ENCODE measurements at regions not wholly inside any gene's neighbourhood (a gene's known extent, or its start where the extent isn't known, plus 50 kb on each side); places are given as distances from the start of the nearest gene placed in this dataset.

GRCh38 chr2:126836761-126837679 is 61.7 kb upstream of the TEX51 start:
- Histone ChIP-seq H3K36me3 (ENCODE audit: control insufficient read depth, insufficient read depth, low read length) (no peaks in the 10 kb centered on the region), H3K9ac (ENCODE audit: low read length) (no peak overlapping the region), H3K4me1 (ENCODE audit: control insufficient read depth, insufficient read depth, low read length) (no peaks in the 10 kb centered on the region)

GRCh38 chr2:126837966-126838715 is 60.5 kb upstream of the TEX51 start:
- Histone ChIP-seq H3K4me3 (ENCODE audit: low read length) (no peak overlapping the region), H3K27me3 (ENCODE audit: control insufficient read depth, insufficient read depth, low read length) (no peaks in the 10 kb centered on the region), H3K36me3 (ENCODE audit: control insufficient read depth, insufficient read depth, low read length) (no peaks in the 10 kb centered on the region), H3K9ac (ENCODE audit: low read length) (no peak overlapping the region), H3K4me1 (ENCODE audit: control insufficient read depth, insufficient read depth, low read length) (no peaks in the 10 kb centered on the region), H3K27ac (ENCODE audit: low read depth, low read length) (no peak overlapping the region)

More at GRCh38 chr2:126836761-126837679, 61.7 kb upstream of the TEX51 start:
- no peaks in the 10 kb centered on the region for H3K27me3 ChIP-seq (ENCODE audit: control insufficient read depth, insufficient read depth, low read length)
- H3K4me3 ChIP-seq (ENCODE audit: low read length), result no peak overlapping the region
- H3K27ac ChIP-seq (ENCODE audit: low read depth, low read length), result no peak overlapping the region

GRCh38 chr2:126838716-126838985 is 60.0 kb upstream of the TEX51 start:
- no peaks in the 10 kb centered on the region for H3K27me3 ChIP-seq (ENCODE audit: control insufficient read depth, insufficient read depth, low read length)
- H3K4me1 ChIP-seq (ENCODE audit: control insufficient read depth, insufficient read depth, low read length), result no peaks in the 10 kb centered on the region
- H3K36me3 ChIP-seq (ENCODE audit: control insufficient read depth, insufficient read depth, low read length), result no peaks in the 10 kb centered on the region
- no peak overlapping the region for H3K27ac ChIP-seq (ENCODE audit: low read depth, low read length)
- no peak overlapping the region for H3K9ac ChIP-seq (ENCODE audit: low read length)
- no peak overlapping the region for H3K4me3 ChIP-seq (ENCODE audit: low read length)

GRCh38 chr2:126839796-126840195 is 58.9 kb upstream of the TEX51 start:
- H3K4me3 ChIP-seq (ENCODE audit: low read length), result no peak overlapping the region
- H3K36me3 ChIP-seq (ENCODE audit: control insufficient read depth, insufficient read depth, low read length), result no peaks in the 10 kb centered on the region
- no peak overlapping the region for H3K9ac ChIP-seq (ENCODE audit: low read length)
- H3K27me3 ChIP-seq (ENCODE audit: control insufficient read depth, insufficient read depth, low read length), result no peaks in the 10 kb centered on the region
- H3K27ac ChIP-seq (ENCODE audit: low read depth, low read length), result no peak overlapping the region
- H3K4me1 ChIP-seq (ENCODE audit: control insufficient read depth, insufficient read depth, low read length), result no peaks in the 10 kb centered on the region

- no peak overlapping the region for H3K4me3 ChIP-seq (ENCODE audit: low read length)
- no peak overlapping the region for H3K9ac ChIP-seq (ENCODE audit: low read length)
- no peak overlapping the region for H3K27ac ChIP-seq (ENCODE audit: low read depth, low read length)
- H3K36me3 ChIP-seq (ENCODE audit: control insufficient read depth, insufficient read depth, low read length), result no peaks in the 10 kb centered on the region
- no peaks in the 10 kb centered on the region for H3K4me1 ChIP-seq (ENCODE audit: control insufficient read depth, insufficient read depth, low read length)
- no peaks in the 10 kb centered on the region for H3K27me3 ChIP-seq (ENCODE audit: control insufficient read depth, insufficient read depth, low read length)
Measured at GRCh38 chr2:126843081-126843480, 55.6 kb upstream of the TEX51 start.

GRCh38 chr2:126846241-126846640 is 52.4 kb upstream of the TEX51 start:
- H3K27me3 ChIP-seq (ENCODE audit: control insufficient read depth, insufficient read depth, low read length), result no peaks in the 10 kb centered on the region
- H3K27ac ChIP-seq (ENCODE audit: low read depth, low read length), result no peak overlapping the region
- H3K9ac ChIP-seq (ENCODE audit: low read length), result no peak overlapping the region
- no peaks in the 10 kb centered on the region for H3K36me3 ChIP-seq (ENCODE audit: control insufficient read depth, insufficient read depth, low read length)
- H3K4me3 ChIP-seq (ENCODE audit: low read length), result no peak overlapping the region
- no peaks in the 10 kb centered on the region for H3K4me1 ChIP-seq (ENCODE audit: control insufficient read depth, insufficient read depth, low read length)

Measured in rectal smooth muscle tissue (tissue), 1 donor.